Liver (tissue), 3 donors: ENCODE measurements at regions not wholly inside any gene's neighbourhood (a gene's known extent, or its start where the extent isn't known, plus 50 kb on each side); places are given as distances from the start of the nearest gene placed in this dataset.

ENCODE experiments used
- RAD21 ChIP-seq, 2 donors: IDR thresholded peaks; 2 replicates each; pipeline ENCODE4 v1.6.1; 2016; ENCODE audit warnings: antibody characterized with exemption in 2 of 2, mild to moderate bottlenecking in 2 of 2
- TF ChIP-seq, protein P1 (sequence below): IDR thresholded peaks from 2 replicates; pipeline ENCODE4 v1.6.1; 2016; ENCODE audit warnings: antibody characterized with exemption
- TF ChIP-seq, protein P2 (sequence below): fragments of 150-350 bp; IDR thresholded peaks from 2 replicates; pipeline ENCODE4 v1.5.1; 2017; ENCODE audit warnings: improper control_type of control experiment, low read depth, low read length; ENCODE audit not compliant: missing input control
- donor health status: healthy.
- donor health status: healthy.

DNA sequence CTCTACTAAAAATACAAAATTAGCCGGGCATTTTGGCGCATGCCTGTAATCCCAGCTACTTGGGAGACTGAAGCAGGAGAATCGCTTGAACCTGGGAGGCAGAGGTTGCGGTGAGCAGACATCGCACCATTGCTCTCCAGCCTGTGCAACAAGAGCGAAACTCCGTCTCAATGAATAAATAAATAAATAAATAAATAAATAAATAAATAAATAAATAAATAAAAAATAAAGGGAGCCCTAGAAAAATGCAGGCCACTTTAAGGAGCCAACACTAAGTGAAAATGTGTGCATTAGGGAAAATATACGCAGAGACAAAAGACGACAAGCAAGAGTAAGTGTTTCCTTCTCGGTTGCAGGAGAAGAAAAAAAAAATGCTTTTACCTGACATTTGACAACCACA lies 132.6 kb upstream of the CDH10 start:
- TF ChIP-seq RAD21 (IDR thresholded peaks at IDR 0.05), result no peak
- TF ChIP-seq, protein P1, sequence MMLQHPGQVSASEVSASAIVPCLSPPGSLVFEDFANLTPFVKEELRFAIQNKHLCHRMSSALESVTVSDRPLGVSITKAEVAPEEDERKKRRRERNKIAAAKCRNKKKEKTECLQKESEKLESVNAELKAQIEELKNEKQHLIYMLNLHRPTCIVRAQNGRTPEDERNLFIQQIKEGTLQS, result no peak
- TF ChIP-seq, protein P2, sequence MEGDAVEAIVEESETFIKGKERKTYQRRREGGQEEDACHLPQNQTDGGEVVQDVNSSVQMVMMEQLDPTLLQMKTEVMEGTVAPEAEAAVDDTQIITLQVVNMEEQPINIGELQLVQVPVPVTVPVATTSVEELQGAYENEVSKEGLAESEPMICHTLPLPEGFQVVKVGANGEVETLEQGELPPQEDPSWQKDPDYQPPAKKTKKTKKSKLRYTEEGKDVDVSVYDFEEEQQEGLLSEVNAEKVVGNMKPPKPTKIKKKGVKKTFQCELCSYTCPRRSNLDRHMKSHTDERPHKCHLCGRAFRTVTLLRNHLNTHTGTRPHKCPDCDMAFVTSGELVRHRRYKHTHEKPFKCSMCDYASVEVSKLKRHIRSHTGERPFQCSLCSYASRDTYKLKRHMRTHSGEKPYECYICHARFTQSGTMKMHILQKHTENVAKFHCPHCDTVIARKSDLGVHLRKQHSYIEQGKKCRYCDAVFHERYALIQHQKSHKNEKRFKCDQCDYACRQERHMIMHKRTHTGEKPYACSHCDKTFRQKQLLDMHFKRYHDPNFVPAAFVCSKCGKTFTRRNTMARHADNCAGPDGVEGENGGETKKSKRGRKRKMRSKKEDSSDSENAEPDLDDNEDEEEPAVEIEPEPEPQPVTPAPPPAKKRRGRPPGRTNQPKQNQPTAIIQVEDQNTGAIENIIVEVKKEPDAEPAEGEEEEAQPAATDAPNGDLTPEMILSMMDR, result no peak
